ENCODE measurements at regions not wholly inside any gene's neighbourhood (a gene's known extent, or its start where the extent isn't known, plus 50 kb on each side); places are given as distances from the start of the nearest gene placed in this dataset.
"Not testable (repeated sequence)": the region's sequence is repeated elsewhere in the genome, so short reads cannot be mapped to it uniquely, and the experiment has no call there.

DNA sequence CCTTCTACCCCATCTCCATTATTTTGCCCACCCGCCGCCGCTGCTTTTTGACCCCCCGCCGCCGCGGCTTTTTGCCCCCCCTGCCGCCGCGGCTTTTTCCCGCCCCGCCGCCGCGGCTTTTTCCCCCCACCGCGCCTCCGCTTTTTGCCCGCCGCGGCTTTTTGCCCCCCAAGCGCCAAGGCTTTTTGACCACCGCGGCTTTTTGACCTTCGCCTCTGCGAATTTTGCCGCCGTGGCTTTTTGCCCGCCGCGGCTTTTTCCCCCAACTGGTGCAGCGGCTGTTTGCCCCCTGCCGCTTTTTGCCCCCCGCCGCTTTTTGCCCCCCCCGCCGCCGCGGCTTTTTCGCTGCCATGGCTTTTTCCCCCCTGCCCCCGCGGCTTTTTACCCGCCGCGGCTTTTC, 137.5 kb upstream of the TP53TG3D start:
- not testable (repeated sequence) for TF ChIP-seq POLR2A (IDR thresholded peaks at IDR 0.05; ENCODE audit: low read length); GATA1 (IDR thresholded peaks at IDR 0.05; ENCODE audit: low read depth, low read length)

All from erythroblast (primary cell).